Duodenal mucosa (tissue), 2 donors: ENCODE measurements at regions not wholly inside any gene's neighbourhood (a gene's known extent, or its start where the extent isn't known, plus 50 kb on each side); places are given as distances from the start of the nearest gene placed in this dataset.

Experiments
- H3K27ac ChIP-seq: one replicate; pipeline ENCODE4 v1.7.0; 2013; ENCODE audit warnings: low read depth, low read length
- H3K27me3 ChIP-seq, 2 donors: one replicate each; pipeline ENCODE4 v1.7.0; 2013; ENCODE audit warnings: low read length in 2 of 2, control low read depth in 1 of 2; ENCODE audit not compliant: insufficient read depth in 2 of 2, control insufficient read depth in 1 of 2
- H3K36me3 ChIP-seq, 2 donors: one replicate each; pipeline ENCODE4 v1.7.0; 2013; ENCODE audit warnings: low read length in 2 of 2, control low read depth in 1 of 2; ENCODE audit not compliant: insufficient read depth in 2 of 2, control insufficient read depth in 1 of 2
- H3K4me1 ChIP-seq, 2 donors: one replicate each; pipeline ENCODE4 v1.7.0; 2013; ENCODE audit warnings: low read length in 2 of 2, control low read depth in 1 of 2; ENCODE audit not compliant: insufficient read depth in 2 of 2, control insufficient read depth in 1 of 2
- H3K4me3 ChIP-seq, 2 donors: one replicate each; pipeline ENCODE4 v1.7.0; 2013; ENCODE audit warnings: low read length in 2 of 2, low read depth in 1 of 2
- H3K9ac ChIP-seq, 2 donors: one replicate each; pipeline ENCODE4 v1.7.0; 2013; ENCODE audit warnings: low read length in 2 of 2, low read depth in 1 of 2
- H3K9me3 ChIP-seq, 2 donors: one replicate each; pipeline ENCODE4 v1.7.0; 2013; ENCODE audit warnings: low read length in 2 of 2, control low read depth in 1 of 2; ENCODE audit not compliant: control insufficient read depth in 1 of 2

- H3K9me3 ChIP-seq: no peaks in the 10 kb centered on the region
- no peak overlapping the region for H3K4me3 ChIP-seq
- H3K27ac ChIP-seq: no peak overlapping the region
- no peaks in the 10 kb centered on the region for H3K36me3 ChIP-seq
- H3K9ac ChIP-seq: no peak overlapping the region
- H3K27me3 ChIP-seq: no peaks in the 10 kb centered on the region
- H3K4me1 ChIP-seq: peaks cover 8 to 9% of the 10 kb centered on the region in 2 donors
These were observed 61.2 kb upstream of the SIRPA start for GRCh38 chr20:1833728-1834726.

- no peak overlapping the region for H3K27ac ChIP-seq
These were observed 62.0 kb upstream of the SIRPA start for GRCh38 chr20:1833216-1833615.

GRCh38 chr20:1832634-1833033 lies 62.6 kb upstream of the SIRPA start:
- H3K27ac ChIP-seq: no peak overlapping the region
- no peaks in the 10 kb centered on the region for H3K36me3 ChIP-seq
- no peak overlapping the region for H3K4me3 ChIP-seq
- no peak overlapping the region for H3K9ac ChIP-seq
- no peaks in the 10 kb centered on the region for H3K27me3 ChIP-seq
- H3K9me3 ChIP-seq: no peaks in the 10 kb centered on the region
- peaks cover 15 to 21% of the 10 kb centered on the region in 2 donors for H3K4me1 ChIP-seq

More at GRCh38 chr20:1833216-1833615, 62.0 kb upstream of the SIRPA start:
- no peaks in the 10 kb centered on the region for H3K9me3 ChIP-seq
- H3K4me1 ChIP-seq: peaks cover 13 to 15% of the 10 kb centered on the region in 2 donors
- no peak overlapping the region for H3K9ac ChIP-seq
- H3K27me3 ChIP-seq: no peaks in the 10 kb centered on the region
- no peak overlapping the region for H3K4me3 ChIP-seq
- no peaks in the 10 kb centered on the region for H3K36me3 ChIP-seq

GRCh38 chr20:1831606-1832005 lies 63.6 kb upstream of the SIRPA start:
- no peak overlapping the region for H3K9ac ChIP-seq
- no peaks in the 10 kb centered on the region for H3K27me3 ChIP-seq
- no peak overlapping the region for H3K27ac ChIP-seq
- no peaks in the 10 kb centered on the region for H3K36me3 ChIP-seq
- H3K4me3 ChIP-seq: no peak overlapping the region
- H3K4me1 ChIP-seq: peaks cover 15 to 23% of the 10 kb centered on the region in 2 donors
- no peaks in the 10 kb centered on the region for H3K9me3 ChIP-seq

GRCh38 chr20:1831096-1831495 lies 64.1 kb upstream of the SIRPA start:
- no peaks in the 10 kb centered on the region for H3K36me3 ChIP-seq
- peaks cover 15 to 23% of the 10 kb centered on the region in 2 donors for H3K4me1 ChIP-seq
- H3K4me3 ChIP-seq: no peak overlapping the region
- H3K27ac ChIP-seq: no peak overlapping the region
- H3K27me3 ChIP-seq: no peaks in the 10 kb centered on the region
- no peaks in the 10 kb centered on the region for H3K9me3 ChIP-seq
- no peak overlapping the region for H3K9ac ChIP-seq

GRCh38 chr20:1830240-1830639 lies 65.0 kb upstream of the SIRPA start:
- H3K4me3 ChIP-seq: no peak overlapping the region

GRCh38 chr20:1829531-1829930 lies 65.7 kb upstream of the SIRPA start:
- H3K4me1 ChIP-seq: peaks cover 15 to 23% of the 10 kb centered on the region in 2 donors
- no peak overlapping the region for H3K27ac ChIP-seq
- no peaks in the 10 kb centered on the region for H3K9me3 ChIP-seq
- no peak overlapping the region for H3K4me3 ChIP-seq
- no peak overlapping the region for H3K9ac ChIP-seq
- H3K27me3 ChIP-seq: no peaks in the 10 kb centered on the region
- H3K36me3 ChIP-seq: no peaks in the 10 kb centered on the region

More at GRCh38 chr20:1830240-1830639, 65.0 kb upstream of the SIRPA start:
- Histone ChIP-seq H3K36me3 (no peaks in the 10 kb centered on the region), H3K27ac (no peak overlapping the region), H3K9ac (no peak overlapping the region), H3K27me3 (no peaks in the 10 kb centered on the region), H3K4me1 (peaks cover 15 to 23% of the 10 kb centered on the region in 2 donors), H3K9me3 (no peaks in the 10 kb centered on the region)

GRCh38 chr20:1828786-1829131 lies 66.4 kb upstream of the SIRPA start:
- peak overlapping the region in 1 of 2 donors; percentile 1 for H3K4me3 ChIP-seq
- H3K4me1 ChIP-seq: peaks cover 15 to 23% of the 10 kb centered on the region in 2 donors
- H3K9me3 ChIP-seq: no peaks in the 10 kb centered on the region
- H3K27ac ChIP-seq: no peak overlapping the region
- no peaks in the 10 kb centered on the region for H3K36me3 ChIP-seq
- no peak overlapping the region for H3K9ac ChIP-seq
- no peaks in the 10 kb centered on the region for H3K27me3 ChIP-seq

- H3K27ac ChIP-seq: no peak overlapping the region
- peak overlapping the region in 1 of 2 donors; percentile 35 for H3K4me3 ChIP-seq
- H3K36me3 ChIP-seq: no peaks in the 10 kb centered on the region
- H3K4me1 ChIP-seq: peaks cover 15 to 23% of the 10 kb centered on the region in 2 donors
- peaks cover 2 to 3% of the 10 kb centered on the region in 2 donors for H3K9me3 ChIP-seq
- H3K27me3 ChIP-seq: no peaks in the 10 kb centered on the region
- no peak overlapping the region for H3K9ac ChIP-seq
These were observed 67.0 kb upstream of the SIRPA start for GRCh38 chr20:1827974-1828785.

- H3K9me3 ChIP-seq: peaks cover 8 to 9% of the 10 kb centered on the region in 2 donors
- H3K4me3 ChIP-seq: no peak overlapping the region
- peaks cover 15 to 23% of the 10 kb centered on the region in 2 donors for H3K4me1 ChIP-seq
- H3K9ac ChIP-seq: no peak overlapping the region
- no peaks in the 10 kb centered on the region for H3K36me3 ChIP-seq
- no peaks in the 10 kb centered on the region for H3K27me3 ChIP-seq
- H3K27ac ChIP-seq: no peak overlapping the region
These were observed 67.7 kb upstream of the SIRPA start for GRCh38 chr20:1827510-1827973.
